Activated naive CD8-positive, alpha-beta T cell (primary cell): ENCODE measurements at regions not wholly inside any gene's neighbourhood (a gene's known extent, or its start where the extent isn't known, plus 50 kb on each side); places are given as distances from the start of the nearest gene placed in this dataset.

Experiments used
- H3K27ac Mint-ChIP-seq: one replicate; pipeline ENCODE4 v1.8.0; 2021; ENCODE audit warnings: mixed read lengths
- H3K27me3 Mint-ChIP-seq: one replicate; pipeline ENCODE4 v1.8.0; 2021; ENCODE audit warnings: mixed read lengths
- H3K36me3 Mint-ChIP-seq: one replicate; pipeline ENCODE4 v1.8.0; 2021; ENCODE audit warnings: mixed read lengths
- H3K4me1 Mint-ChIP-seq: one replicate; pipeline ENCODE4 v1.8.0; 2021; ENCODE audit warnings: low read depth, mixed read lengths
- H3K4me3 Mint-ChIP-seq: one replicate; pipeline ENCODE4 v1.8.0; 2021; ENCODE audit warnings: mild to moderate bottlenecking, mixed read lengths
- H3K9me3 Mint-ChIP-seq: one replicate; pipeline ENCODE4 v1.8.0; 2021; ENCODE audit warnings: low read depth, mixed read lengths

DNA sequence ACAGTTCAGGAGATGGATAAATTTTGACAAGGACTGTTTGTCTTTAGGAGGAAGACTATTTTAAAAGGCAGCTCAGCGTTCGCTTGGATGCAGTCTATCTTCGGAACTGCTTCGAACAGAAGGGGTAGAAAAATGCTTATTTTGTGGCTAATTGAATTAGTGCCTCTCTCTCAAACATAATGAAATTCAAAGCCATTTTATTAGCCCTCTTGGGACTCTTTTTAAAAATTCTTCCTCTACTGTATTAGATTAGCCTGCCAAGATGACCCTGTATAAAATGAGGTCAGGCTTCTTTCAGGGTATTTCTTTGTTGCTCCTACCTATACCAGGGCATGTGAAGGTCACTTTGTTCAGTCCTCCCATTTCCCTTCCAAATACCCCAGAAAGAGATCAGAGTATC is 379.2 kb upstream of the NFE2L3 start:
- Mint-ChIP-seq H3K4me3 (no peak overlapping the region), H3K4me1 (no peaks in the 10 kb centered on the region), H3K9me3 (no peaks in the 10 kb centered on the region), H3K36me3 (no peaks in the 10 kb centered on the region), H3K27ac (no peak overlapping the region), H3K27me3 (no peaks in the 10 kb centered on the region)

DNA sequence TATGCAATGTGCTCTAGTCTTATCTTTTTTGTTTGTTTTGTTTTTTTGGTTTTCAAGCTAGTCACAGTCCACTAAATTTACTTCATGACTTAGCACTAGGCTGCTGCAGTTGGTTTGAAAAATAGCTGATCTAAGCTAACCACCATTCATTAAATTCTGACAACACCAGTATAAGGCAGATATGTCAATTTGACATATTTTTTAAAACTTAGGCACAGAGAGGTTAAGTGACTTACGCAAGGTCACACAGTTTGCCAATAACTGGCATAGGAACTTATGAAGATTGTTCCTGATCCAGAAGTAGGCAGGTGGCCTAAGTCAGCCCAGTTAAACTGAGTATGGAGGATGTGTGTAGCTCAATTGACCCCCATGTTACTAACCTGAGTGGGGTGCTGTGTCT is 377.3 kb upstream of the NFE2L3 start:
- Mint-ChIP-seq H3K27me3 (no peaks in the 10 kb centered on the region), H3K9me3 (no peaks in the 10 kb centered on the region), H3K27ac (no peak overlapping the region), H3K36me3 (no peaks in the 10 kb centered on the region), H3K4me1 (no peaks in the 10 kb centered on the region), H3K4me3 (no peak overlapping the region)

DNA sequence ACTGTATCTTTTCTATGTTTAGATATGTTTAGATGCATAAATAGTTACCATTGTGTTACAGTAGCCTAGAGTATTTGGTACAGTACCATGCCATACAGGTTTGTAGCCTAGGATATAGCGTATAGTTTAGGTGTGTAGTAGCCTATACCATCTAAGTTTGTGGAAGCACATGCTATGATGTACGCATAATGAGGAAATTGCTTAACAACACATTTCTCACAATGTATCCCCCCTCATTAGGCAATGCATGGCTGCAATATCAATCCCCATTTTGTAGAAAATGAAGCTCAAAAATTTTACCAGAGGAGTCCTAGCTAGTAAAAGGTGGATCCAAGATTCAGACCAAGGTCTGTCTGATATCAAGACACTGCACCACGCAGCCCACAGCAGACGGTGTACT is 376.4 kb upstream of the NFE2L3 start:
- H3K4me1 Mint-ChIP-seq, result no peaks in the 10 kb centered on the region
- no peaks in the 10 kb centered on the region for H3K36me3 Mint-ChIP-seq
- no peak overlapping the region for H3K4me3 Mint-ChIP-seq
- no peaks in the 10 kb centered on the region for H3K27me3 Mint-ChIP-seq
- H3K27ac Mint-ChIP-seq, result no peak overlapping the region
- H3K9me3 Mint-ChIP-seq, result no peaks in the 10 kb centered on the region

DNA sequence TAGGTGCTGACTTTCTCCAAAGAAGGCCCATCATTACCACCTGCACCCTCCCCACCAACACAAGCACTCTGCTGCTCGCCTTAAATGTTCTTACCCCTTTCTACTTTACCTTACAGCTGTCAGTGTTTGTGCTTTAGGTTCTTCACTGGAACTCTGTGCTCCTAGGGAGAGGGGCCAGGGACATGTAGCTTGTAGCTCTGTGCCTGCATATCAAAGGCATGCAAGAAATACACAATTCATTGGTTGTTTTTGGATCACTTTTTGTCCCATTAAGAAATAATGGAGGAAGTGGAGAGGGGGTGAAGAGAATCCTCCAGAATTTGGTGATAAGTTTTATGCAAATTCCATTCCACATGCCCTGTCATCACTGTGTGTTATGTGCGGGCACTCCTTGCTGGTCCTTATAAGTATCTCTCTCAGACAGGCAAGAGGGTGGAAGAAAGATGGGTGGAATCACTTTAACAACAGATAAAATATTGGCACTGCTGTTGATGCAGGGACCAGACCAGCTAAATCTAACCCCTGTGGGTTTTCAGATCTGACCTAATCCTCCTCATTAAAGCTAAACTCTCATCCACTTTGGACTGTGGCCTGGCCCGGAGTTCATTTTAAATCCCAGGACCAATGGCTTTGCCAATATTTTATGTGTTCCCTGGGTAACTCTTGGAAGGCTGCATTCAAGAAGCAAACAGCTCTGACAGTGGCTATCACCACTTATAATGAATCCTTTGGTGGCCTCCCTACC is 375.8 kb upstream of the NFE2L3 start:
- no peak overlapping the region for H3K27ac Mint-ChIP-seq
- no peak overlapping the region for H3K4me3 Mint-ChIP-seq
- H3K36me3 Mint-ChIP-seq, result no peaks in the 10 kb centered on the region
- H3K9me3 Mint-ChIP-seq, result no peaks in the 10 kb centered on the region
- H3K4me1 Mint-ChIP-seq, result no peaks in the 10 kb centered on the region
- H3K27me3 Mint-ChIP-seq, result no peaks in the 10 kb centered on the region

DNA sequence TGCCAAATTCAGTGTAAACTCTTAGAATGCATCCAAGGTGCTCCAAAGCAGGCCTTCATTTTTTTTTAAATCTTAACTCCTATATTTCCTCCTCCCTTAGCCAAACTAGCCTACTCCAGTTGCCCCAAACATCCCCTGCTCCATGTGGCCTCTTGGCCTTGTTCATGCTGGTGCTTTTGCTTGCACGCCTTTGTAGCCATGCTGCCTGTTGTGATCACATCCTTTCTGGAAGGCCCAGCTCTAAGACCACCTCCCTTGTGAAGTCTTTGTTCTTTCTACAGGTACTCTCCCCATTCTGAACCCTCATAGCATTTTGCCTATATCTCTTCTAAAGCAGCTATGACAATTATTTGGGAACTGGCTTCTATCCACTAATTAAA is 375.3 kb upstream of the NFE2L3 start:
- H3K4me3 Mint-ChIP-seq, result no peak overlapping the region
- H3K27ac Mint-ChIP-seq, result no peak overlapping the region
- H3K36me3 Mint-ChIP-seq, result no peaks in the 10 kb centered on the region
- no peaks in the 10 kb centered on the region for H3K4me1 Mint-ChIP-seq
- no peaks in the 10 kb centered on the region for H3K27me3 Mint-ChIP-seq
- H3K9me3 Mint-ChIP-seq, result no peaks in the 10 kb centered on the region

DNA sequence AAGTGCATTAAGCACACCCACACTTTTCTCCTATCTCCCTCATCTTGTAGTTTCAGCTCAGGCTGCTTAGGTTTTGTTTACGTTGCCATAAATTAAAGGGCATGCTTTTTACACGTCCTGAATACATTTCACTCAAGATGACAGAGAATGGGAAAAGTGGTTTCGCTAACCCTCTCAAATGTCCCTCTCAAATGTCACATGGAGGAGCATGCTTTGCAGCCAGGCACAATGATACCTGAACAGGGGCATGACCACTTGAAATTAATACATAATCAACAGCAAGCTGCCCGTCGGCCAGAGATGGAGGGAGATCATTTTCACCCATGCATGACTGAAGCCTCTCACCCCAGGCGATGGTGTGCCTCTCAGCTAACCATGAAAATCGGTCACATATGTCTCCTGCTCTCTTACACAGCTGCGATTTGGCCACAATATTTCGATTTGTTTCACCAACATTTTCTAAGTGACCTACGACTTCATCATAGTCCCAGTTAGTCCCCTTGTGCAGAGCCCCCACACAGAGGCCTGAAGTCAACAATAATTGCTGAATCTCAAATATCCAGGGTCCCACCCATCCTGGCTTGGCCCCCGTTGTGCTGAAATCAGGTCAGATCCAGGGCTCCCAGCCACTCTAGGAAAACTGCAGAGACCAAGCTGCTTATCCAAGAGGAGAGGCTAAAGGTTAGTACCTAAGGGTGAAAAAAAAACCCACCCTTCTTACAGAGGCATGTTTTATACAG is 373.9 kb upstream of the NFE2L3 start:
- Mint-ChIP-seq H3K9me3 (no peaks in the 10 kb centered on the region), H3K27ac (no peak overlapping the region), H3K36me3 (no peaks in the 10 kb centered on the region), H3K4me3 (no peak overlapping the region), H3K27me3 (no peaks in the 10 kb centered on the region), H3K4me1 (no peaks in the 10 kb centered on the region)

DNA sequence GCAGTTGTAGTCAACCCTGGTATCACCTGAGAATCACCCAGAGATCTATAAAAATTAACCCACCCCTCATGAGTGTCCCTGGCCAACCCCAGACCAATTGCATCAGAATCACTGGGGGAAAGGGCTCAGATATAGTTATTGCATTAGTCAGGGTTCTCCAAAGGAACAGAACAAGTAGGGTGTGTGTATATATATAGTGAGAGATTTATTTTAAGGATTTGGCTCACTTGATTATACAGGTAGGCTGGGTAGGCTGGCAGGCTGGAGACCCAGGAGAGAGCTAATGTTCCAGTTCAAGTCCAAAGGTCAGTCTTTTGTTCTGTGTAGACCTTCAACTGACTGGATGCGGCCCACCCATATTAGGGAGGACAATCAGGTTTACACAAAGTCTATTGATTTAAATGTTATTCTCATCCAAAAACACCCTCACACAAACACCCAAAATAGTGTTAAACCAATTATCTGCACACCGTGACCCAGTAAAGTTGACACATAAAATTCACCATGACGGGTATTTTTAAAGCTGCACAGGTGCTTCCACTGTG is 372.9 kb upstream of the NFE2L3 start:
- H3K4me3 Mint-ChIP-seq, result no peak overlapping the region
- no peak overlapping the region for H3K27ac Mint-ChIP-seq
- H3K9me3 Mint-ChIP-seq, result no peaks in the 10 kb centered on the region

DNA sequence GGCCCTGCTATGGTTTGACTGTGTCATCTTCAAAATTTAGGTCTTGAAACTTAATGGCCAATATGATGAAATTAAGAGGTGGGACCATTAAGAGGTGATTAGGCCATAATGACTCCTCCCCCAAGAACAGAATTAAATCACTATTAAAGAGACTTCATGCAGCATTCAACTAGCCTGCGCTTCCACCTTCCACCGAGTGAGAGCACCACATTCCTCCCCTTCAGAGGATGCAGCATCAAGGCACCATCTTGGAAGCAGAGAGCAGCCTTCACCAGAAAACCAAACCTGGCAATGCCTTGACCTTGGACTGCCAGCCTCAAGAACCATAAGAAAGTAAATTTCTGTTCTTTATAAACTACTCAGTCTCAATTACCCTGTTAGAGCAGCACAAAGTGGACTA is 371.1 kb upstream of the NFE2L3 start:
- Mint-ChIP-seq H3K27me3 (no peaks in the 10 kb centered on the region), H3K27ac (no peak overlapping the region), H3K4me1 (no peaks in the 10 kb centered on the region), H3K36me3 (no peaks in the 10 kb centered on the region), H3K4me3 (no peak overlapping the region), H3K9me3 (no peaks in the 10 kb centered on the region)

More for the DNA sequence above, 372.9 kb upstream of the NFE2L3 start:
- no peaks in the 10 kb centered on the region for H3K36me3 Mint-ChIP-seq
- H3K4me1 Mint-ChIP-seq, result no peaks in the 10 kb centered on the region
- H3K27me3 Mint-ChIP-seq, result no peaks in the 10 kb centered on the region

DNA sequence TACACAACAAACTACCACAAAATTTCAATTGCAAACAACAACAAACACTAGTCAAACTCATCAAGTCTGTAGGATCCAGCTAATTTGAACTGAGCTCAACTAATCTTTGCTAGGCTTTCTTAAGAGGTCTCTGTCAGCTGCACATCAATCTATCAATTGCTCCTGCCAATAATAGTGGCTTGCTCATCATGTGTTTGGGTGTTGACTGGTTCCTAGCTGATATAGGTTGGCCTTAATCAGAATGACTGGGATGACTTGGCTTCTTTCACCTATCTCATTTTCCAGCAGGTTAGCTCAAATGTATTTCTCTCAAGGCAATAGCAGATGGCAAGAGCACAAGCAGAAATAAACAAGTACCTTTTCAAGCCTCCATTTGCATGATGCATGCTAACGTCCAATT is 370.3 kb upstream of the NFE2L3 start:
- no peaks in the 10 kb centered on the region for H3K27me3 Mint-ChIP-seq
- no peak overlapping the region for H3K4me3 Mint-ChIP-seq
- H3K27ac Mint-ChIP-seq, result no peak overlapping the region
- H3K36me3 Mint-ChIP-seq, result no peaks in the 10 kb centered on the region
- no peaks in the 10 kb centered on the region for H3K9me3 Mint-ChIP-seq
- H3K4me1 Mint-ChIP-seq, result no peaks in the 10 kb centered on the region

DNA sequence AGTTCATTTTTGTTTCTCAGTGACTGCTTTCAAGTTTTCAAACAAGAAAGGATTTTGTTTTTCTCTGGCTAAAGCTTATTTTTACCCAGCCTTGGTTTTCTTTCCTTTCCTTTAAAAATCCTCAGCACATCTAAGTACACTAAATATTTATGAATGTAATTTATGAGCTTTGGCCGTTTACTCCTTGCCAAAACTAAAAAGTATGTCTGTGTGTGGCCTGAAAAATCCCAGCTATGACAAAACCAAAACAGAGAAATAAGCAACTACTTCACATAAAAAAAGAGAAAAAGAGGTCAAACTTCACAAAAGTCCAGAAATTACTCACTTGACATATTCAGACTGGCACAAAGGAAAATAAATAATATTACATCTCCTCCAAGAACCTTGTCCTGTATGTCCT is 365.1 kb upstream of the NFE2L3 start:
- H3K27ac Mint-ChIP-seq, result no peak overlapping the region
- H3K27me3 Mint-ChIP-seq, result peaks cover 3% of the 10 kb centered on the region
- H3K36me3 Mint-ChIP-seq, result no peaks in the 10 kb centered on the region
- no peak overlapping the region for H3K4me3 Mint-ChIP-seq
- no peaks in the 10 kb centered on the region for H3K9me3 Mint-ChIP-seq
- no peaks in the 10 kb centered on the region for H3K4me1 Mint-ChIP-seq

DNA sequence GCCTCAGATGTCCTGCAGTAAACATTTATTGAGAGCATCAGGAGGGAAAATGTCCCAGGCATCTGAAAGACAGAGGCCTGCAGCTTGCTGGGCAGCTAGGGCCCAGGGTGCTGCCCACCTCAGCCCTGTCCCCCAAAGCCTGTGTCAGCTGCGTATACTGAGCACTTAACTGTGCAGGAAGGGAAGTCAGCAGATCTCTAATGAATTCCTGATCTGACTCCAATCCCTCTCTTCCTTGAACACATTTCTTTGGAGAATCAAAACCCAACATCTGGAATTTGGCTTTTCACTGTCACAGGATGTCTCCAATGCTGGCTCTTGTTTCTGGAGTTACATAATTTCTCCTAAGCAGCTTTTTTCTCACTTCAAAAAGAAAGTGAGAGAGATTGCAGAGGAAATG is 364.7 kb upstream of the NFE2L3 start:
- H3K4me3 Mint-ChIP-seq, result no peak overlapping the region
- no peaks in the 10 kb centered on the region for H3K9me3 Mint-ChIP-seq
- no peaks in the 10 kb centered on the region for H3K4me1 Mint-ChIP-seq
- peaks cover 3% of the 10 kb centered on the region for H3K27me3 Mint-ChIP-seq
- H3K27ac Mint-ChIP-seq, result no peak overlapping the region
- H3K36me3 Mint-ChIP-seq, result no peaks in the 10 kb centered on the region

DNA sequence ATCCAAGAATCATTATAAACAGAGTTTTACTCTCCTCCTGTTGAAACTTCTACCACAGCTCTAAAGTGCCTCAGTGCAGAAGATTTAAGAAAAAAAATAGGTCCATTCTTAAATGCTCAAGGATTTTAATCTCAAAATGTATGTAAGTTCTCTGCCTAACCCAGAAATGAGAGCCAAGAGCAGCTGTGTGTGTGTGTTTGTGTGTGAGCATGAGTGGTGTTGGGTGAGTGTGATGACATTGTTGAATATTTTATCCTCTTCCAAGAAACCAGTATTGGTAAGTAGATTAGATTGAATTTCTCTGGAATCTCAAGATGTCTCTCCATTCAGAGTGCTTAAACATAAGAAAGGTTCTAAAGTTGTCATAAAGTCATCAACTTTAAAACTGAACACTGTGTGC is 363.6 kb upstream of the NFE2L3 start:
- H3K27me3 Mint-ChIP-seq, result peaks cover 8% of the 10 kb centered on the region
- peaks cover under 1% of the 10 kb centered on the region for H3K36me3 Mint-ChIP-seq
- H3K4me3 Mint-ChIP-seq, result no peak overlapping the region
- no peaks in the 10 kb centered on the region for H3K9me3 Mint-ChIP-seq
- H3K27ac Mint-ChIP-seq, result no peak overlapping the region
- no peaks in the 10 kb centered on the region for H3K4me1 Mint-ChIP-seq

DNA sequence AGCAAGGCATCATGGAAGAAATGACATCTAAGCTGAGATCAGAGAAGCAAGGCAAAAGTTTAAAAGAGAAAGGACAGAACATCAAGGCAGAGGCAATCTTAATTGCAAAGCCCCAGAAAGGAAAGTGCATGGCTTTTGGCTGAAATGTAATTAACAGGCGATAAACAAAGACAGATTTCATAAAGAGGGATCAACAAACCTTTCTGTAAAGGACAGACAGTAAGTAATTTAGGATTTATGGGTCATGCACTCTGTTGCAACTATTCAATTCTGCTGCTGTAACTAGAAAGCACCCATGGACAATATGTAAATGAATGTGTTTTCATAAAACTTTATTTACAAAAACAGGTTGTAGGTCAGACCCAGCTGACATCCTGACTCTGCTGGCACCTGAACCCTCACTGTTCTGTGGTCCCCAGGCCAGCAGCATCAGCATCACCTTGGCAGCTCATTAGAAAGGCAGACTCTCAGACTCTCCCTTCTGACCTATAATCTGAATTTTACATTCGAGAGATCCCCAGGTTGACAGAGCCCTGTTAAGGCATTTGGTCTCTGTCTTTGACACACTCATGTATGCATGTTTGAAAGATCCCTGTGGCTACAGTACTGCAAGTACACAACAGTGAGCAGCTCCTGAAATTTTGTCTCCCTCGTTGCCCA is 362.9 kb upstream of the NFE2L3 start:
- H3K4me3 Mint-ChIP-seq, result no peak overlapping the region
- peaks cover 9% of the 10 kb centered on the region for H3K27me3 Mint-ChIP-seq
- H3K27ac Mint-ChIP-seq, result no peak overlapping the region
- H3K9me3 Mint-ChIP-seq, result no peaks in the 10 kb centered on the region
- no peaks in the 10 kb centered on the region for H3K4me1 Mint-ChIP-seq
- H3K36me3 Mint-ChIP-seq, result peaks cover 2% of the 10 kb centered on the region

DNA sequence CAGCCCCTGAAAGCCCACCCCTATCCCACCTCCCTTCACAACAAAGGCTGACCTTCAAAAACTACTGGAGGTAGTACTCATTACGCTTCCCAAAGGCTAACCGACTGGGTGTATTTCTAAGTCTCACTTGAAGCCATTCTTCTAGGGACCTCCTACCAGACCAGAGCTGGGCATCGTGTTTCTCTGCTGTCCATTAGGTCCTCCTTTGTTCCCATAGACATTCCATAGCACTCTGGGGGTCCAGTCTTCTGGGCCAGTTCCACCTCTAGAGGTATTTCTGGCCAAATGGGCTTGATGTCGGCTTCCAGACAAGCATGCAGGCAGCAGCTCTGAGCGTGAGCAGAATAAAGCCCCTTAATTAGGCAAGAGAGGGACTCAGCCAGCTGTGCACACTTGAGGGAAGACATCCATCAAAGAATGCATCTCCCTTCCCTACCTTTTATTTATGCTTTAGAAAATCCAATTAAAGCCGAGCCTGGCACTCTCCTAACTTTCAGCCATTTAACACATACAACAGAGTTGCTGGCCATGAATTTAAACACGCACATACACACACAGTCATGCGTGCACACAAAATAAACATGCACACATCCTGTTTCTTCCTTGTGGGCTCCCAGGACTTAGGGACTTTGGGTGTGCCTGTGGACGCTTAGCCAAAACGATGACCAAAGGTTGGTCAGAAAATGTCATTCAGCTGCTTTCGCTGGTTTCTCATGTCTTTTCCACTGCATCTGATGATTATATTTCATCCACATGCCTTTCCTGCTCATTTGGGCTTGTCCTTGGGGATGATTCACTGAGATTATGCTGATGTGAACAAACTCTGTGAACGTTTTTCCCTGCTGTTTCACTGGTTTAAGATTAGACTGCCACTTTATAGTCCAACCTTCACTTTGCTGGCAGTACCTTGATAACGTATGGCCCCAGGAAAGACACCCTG is 362.0 kb upstream of the NFE2L3 start:
- Mint-ChIP-seq H3K9me3 (no peaks in the 10 kb centered on the region), H3K27ac (no peak overlapping the region), H3K4me1 (no peaks in the 10 kb centered on the region), H3K27me3 (peaks cover 13% of the 10 kb centered on the region), H3K36me3 (peaks cover 2% of the 10 kb centered on the region), H3K4me3 (no peak overlapping the region)
